Uterus (tissue), 3 donors: ENCODE measurements at regions not wholly inside any gene's neighbourhood (a gene's known extent, or its start where the extent isn't known, plus 50 kb on each side); places are given as distances from the start of the nearest gene placed in this dataset.

Source experiments
- DNase-seq, 2 donors: peaks; one replicate each; pipeline ENCODE4 v3.0.0-alpha.2; 2019 to 2020
- H3K27ac ChIP-seq, 2 donors: fragments of 200-600 bp; sonication (generic); 1 replicate in 1 of 2; 2 replicates in 1 of 2; pipeline ENCODE4 v1.5.1; 2016 to 2018
- H3K27me3 ChIP-seq, 2 donors: fragments of 200-600 bp; sonication (generic); one replicate each; pipeline ENCODE4 v1.5.1; 2018 to 2019; ENCODE audit warnings: control low read depth in 1 of 2
- H3K36me3 ChIP-seq, 2 donors: fragments of 200-600 bp; sonication (generic); one replicate each; pipeline ENCODE4 v1.5.1; 2019; ENCODE audit warnings: control low read depth in 1 of 2
- H3K4me1 ChIP-seq, 2 donors: fragments of 200-600 bp; sonication (generic); one replicate each; pipeline ENCODE4 v1.5.1; 2018 to 2019; ENCODE audit warnings: control low read depth in 1 of 2
- H3K4me3 ChIP-seq, 2 donors: fragments of 200-600 bp; sonication (generic); 1 replicate in 1 of 2; 2 replicates in 1 of 2; pipeline ENCODE4 v1.5.1; 2018 to 2019; ENCODE audit warnings: mild to moderate bottlenecking in 1 of 2
- H3K9me3 ChIP-seq, 2 donors: fragments of 200-600 bp; sonication (generic); one replicate each; pipeline ENCODE4 v1.5.1; 2019; ENCODE audit warnings: control low read depth in 1 of 2
- CTCF ChIP-seq, 4 experiments: fragments of 200-600 bp in 2 of 4; fragments of 450-650 bp in 2 of 4; sonication (generic) in 2 of 4; IDR thresholded peaks; one replicate each; pipeline ENCODE4 v1.5.1; 2016 to 2019; ENCODE audit warnings: antibody characterized with exemption in 4 of 4, mild to moderate bottlenecking in 2 of 4, moderate library complexity in 1 of 4
- POLR2A ChIP-seq, 2 donors: fragments of 450-650 bp; IDR thresholded peaks; one replicate each; pipeline ENCODE4 v1.6.1; 2016; ENCODE audit warnings: antibody characterized with exemption in 2 of 2, mild to moderate bottlenecking in 1 of 2, moderate library complexity in 1 of 2
- intact Hi-C: fragments of 100-400 bp; cut with DNase I; formaldehyde crosslinking; loops from one replicate; pipeline ENCODE4 v1.15.1; 2023; ENCODE audit warnings: low total_unique reads
- donor health status: DM: yes; HTN: yes; CAD: no.

GRCh38 chr4:14894392-14895292, 107.6 kb upstream of the CPEB2 start:
- TF ChIP-seq CTCF (IDR thresholded peaks at IDR 0.05) (no peak), POLR2A (IDR thresholded peaks at IDR 0.05) (no peak)
- Histone ChIP-seq H3K27ac (no peak overlapping the region), H3K27me3 (no peaks in the 10 kb centered on the region), H3K9me3 (no peaks in the 10 kb centered on the region), H3K4me3 (no peak overlapping the region), H3K4me1 (no peaks in the 10 kb centered on the region), H3K36me3 (no peaks in the 10 kb centered on the region)
- DNase-seq: no peak
- intact Hi-C loops: no loop called here

GRCh38 chr4:14896656-14897175, 105.6 kb upstream of the CPEB2 start:
- Histone ChIP-seq H3K27me3 (no peaks in the 10 kb centered on the region), H3K4me3 (no peak overlapping the region), H3K27ac (no peak overlapping the region), H3K36me3 (no peaks in the 10 kb centered on the region), H3K9me3 (no peaks in the 10 kb centered on the region), H3K4me1 (no peaks in the 10 kb centered on the region)
- intact Hi-C loops: no loop called here
- no peak for TF ChIP-seq POLR2A (IDR thresholded peaks at IDR 0.05)
- TF ChIP-seq CTCF (IDR thresholded peaks at IDR 0.05): no peak
- DNase-seq: no peak

GRCh38 chr4:14897217-14897616, 105.1 kb upstream of the CPEB2 start:
- Histone ChIP-seq H3K27me3 (no peaks in the 10 kb centered on the region), H3K4me1 (no peaks in the 10 kb centered on the region), H3K9me3 (no peaks in the 10 kb centered on the region), H3K4me3 (no peak overlapping the region), H3K36me3 (no peaks in the 10 kb centered on the region), H3K27ac (no peak overlapping the region)
- no peak for DNase-seq
- intact Hi-C loops: no loop called here
- no peak for TF ChIP-seq CTCF (IDR thresholded peaks at IDR 0.05)
- no peak for TF ChIP-seq POLR2A (IDR thresholded peaks at IDR 0.05)

GRCh38 chr4:14898989-14899388, 103.3 kb upstream of the CPEB2 start:
- Histone ChIP-seq H3K9me3 (no peaks in the 10 kb centered on the region), H3K27me3 (no peaks in the 10 kb centered on the region), H3K4me3 (no peak overlapping the region), H3K36me3 (no peaks in the 10 kb centered on the region), H3K27ac (no peak overlapping the region), H3K4me1 (no peaks in the 10 kb centered on the region)
- DNase-seq: no peak
- TF ChIP-seq POLR2A (IDR thresholded peaks at IDR 0.05): no peak
- TF ChIP-seq CTCF (IDR thresholded peaks at IDR 0.05): no peak
- intact Hi-C loops: no loop called here

- Histone ChIP-seq H3K27ac (no peak overlapping the region), H3K4me1 (no peaks in the 10 kb centered on the region), H3K9me3 (no peaks in the 10 kb centered on the region), H3K36me3 (no peaks in the 10 kb centered on the region), H3K4me3 (no peak overlapping the region), H3K27me3 (no peaks in the 10 kb centered on the region)
- DNase-seq: no peak
- TF ChIP-seq POLR2A (IDR thresholded peaks at IDR 0.05): no peak
- no peak for TF ChIP-seq CTCF (IDR thresholded peaks at IDR 0.05)
- intact Hi-C loops: no loop called here
These were observed 99.9 kb upstream of the CPEB2 start for GRCh38 chr4:14902342-14902741.
